Renal cortex interstitium (tissue), 11 donors: ENCODE measurements at regions not wholly inside any gene's neighbourhood (a gene's known extent, or its start where the extent isn't known, plus 50 kb on each side); places are given as distances from the start of the nearest gene placed in this dataset.

Experiments used
- DNase-seq, 11 donors: peaks; one replicate each; pipeline ENCODE4 v3.0.0-alpha.2; 2013; ENCODE audit warnings: low read depth in 9 of 11, low spot score in 4 of 11; ENCODE audit errors: extremely low read depth in 1 of 11

DNA sequence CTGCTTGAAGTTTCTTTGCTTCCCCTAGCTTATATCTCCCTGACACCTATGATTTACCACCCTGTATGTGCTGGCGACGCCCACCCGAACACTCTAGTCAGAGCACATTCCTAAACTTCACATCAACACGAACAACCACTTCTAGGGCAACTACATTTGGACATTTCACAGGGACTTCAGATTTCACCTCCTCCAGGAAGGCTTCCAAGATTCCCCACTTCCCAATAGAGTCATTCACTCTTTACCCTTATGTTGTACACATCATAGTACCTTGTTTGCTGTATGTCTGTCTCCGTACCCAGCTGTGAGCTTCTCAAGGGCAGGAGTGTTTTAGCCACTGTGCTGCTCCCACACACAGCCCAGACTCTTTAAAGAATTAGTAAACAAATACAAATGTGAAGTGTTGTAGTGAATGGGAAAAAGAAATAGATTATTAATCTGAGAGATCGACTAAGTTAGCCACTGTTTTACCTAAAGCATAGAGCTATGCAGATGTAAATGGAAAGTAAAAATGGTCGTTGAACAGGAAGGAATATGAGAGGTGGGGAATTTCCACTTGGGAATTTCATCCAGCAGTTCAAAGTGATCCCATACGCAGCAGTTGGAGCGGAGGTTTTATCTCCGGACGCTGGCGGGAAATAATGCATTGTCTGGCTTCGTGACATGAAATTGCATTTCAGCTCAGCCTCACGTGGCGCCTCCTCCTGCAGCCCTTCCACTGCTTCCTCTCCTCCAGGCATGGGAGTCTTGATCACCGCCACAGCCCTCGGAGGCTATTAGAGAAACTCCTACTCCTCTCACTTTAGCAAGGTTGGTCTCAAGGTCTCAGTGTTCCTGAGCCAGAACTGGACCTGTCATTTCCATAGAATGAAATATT, 233.4 kb upstream of the COPS8 start:
- DNase-seq: no peak

DNA sequence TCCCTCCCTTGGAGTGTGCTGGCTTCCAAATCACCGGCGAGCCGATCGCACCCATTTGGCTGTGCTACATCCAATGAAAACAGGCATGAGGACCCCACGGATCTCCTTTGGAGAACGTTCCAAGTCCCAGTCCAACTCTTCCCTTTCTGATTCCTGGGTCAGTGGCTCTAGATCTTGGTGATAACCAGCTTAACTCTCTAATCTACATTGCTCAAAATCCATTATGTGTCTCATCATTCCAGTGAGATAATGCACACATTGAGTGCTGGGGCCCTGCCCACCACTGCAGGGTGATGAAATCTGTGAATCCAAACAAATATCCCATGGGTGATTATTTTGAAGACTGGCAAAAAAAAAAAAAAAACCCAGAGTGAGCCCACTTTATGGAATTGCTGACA, 232.7 kb upstream of the COPS8 start:
- no peak for DNase-seq

DNA sequence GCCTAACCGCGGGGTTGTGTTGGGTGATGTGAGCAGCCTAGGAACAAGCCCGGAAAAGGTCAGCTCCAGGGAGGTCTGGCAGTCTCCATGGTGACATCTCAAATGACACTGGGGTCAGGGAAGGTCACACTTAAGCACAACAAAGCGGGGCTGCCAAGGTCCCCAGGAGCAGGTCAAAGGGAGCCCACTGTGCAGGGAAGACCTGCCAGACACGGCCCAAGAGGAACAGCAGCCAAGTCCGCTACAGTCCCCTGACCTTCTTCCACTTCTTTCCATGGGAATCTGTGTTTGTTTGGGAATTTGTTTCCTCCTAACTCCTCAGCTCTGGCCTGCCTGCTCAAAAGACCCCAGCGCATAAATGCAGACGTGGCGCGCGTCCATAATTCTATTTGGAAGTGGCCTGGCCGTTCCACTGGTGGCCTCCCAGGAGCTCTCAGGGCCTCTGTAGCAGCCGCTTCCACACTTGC, 232.1 kb upstream of the COPS8 start:
- no peak for DNase-seq

DNA sequence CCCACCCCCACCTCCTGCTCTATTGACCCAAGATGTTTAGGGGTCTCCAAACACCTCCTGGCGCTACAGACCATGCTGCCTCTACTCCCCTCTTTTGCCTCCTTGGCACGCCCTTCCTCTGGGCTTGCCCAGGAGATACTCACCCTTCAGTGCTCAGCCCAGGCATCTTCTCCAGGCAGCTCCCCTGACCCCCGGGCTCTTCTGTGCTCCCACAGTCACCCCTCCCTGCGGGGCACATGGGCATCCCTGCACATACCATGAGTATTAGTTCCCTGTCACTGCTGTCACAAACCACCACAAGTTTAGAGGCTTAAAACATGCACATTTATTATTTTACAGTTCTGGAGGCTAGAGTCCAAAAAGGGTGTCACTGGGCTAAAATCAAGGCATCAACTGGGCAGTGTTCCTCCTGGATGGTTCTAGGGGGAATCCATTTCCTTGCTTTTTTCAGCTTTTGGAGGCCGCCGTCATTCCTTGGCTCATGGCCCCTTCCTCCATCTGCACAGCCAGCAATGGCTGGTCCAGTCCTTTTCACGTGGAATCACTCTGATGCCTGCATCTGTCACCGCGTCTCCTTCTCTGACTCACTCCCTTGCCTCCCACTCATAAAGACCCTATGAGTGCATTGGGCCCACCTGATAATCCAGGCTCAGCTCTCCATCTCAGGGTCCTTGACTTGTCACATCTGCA, 230.4 kb upstream of the COPS8 start:
- DNase-seq: no peak

DNA sequence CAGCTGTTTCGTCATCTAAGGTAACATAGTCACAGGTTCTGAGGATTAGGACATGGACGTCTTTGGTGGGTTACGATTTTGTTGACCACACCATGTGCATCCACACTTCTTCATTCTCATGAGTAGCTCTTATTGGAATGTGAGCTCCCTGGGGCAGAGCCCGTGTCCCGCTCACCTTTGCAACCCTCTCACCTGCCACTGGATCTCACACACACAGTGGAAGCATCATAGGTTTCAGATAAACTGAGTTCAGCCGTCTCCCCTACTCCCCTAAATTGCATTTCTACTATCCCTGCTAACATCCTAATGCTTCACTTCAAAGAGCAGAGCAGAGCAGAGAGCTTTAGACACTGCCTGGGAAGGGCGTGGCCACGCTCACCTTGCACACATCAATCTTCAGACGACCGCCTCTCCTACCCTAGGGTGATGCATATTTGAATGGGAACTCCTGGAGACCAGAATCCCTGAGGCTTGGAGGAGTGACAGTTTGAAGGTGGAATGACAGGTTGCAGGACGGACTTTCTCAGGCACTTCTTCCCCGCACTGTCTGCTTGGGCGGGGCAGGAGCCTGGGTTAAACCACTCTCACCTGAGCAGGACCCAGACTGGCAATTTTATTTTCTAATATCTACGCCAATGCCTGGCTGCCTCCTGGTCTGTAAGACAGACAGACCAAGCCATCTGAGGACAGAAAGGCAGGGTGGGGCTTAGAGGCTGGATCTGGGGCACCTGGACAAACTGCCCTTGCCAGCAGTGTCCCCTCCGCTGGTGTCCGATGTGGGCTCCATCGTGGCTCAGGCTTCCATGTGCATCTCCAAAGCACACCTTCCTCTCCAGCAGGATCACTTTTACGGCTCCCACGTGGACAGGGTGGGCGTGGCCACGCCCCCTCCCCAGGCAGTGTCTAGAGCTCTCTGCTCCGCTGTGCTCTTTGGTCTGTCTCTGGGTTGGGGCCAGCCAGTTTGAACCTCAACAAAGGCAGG, 229.5 kb upstream of the COPS8 start:
- no peak for DNase-seq

DNA sequence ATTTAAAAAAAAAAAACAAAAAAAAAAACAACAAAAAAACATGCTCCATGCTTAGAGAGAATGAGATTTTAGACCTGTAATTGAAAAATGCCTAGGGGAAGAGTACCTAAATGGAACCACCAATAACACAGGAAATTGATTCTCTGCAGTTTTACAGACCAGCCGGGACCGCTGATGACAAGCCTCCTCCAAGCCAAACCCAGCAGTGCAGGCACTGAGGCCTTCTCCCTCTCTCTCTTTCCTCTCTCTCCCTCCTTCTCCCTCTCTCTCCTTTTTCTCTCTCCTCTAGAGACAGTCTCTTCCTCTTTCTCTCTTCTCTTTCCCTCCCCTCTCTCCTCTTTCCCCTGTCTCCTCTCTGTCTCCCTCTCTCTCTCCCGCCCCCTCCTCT, 228.8 kb upstream of the COPS8 start:
- DNase-seq: no peak

DNA sequence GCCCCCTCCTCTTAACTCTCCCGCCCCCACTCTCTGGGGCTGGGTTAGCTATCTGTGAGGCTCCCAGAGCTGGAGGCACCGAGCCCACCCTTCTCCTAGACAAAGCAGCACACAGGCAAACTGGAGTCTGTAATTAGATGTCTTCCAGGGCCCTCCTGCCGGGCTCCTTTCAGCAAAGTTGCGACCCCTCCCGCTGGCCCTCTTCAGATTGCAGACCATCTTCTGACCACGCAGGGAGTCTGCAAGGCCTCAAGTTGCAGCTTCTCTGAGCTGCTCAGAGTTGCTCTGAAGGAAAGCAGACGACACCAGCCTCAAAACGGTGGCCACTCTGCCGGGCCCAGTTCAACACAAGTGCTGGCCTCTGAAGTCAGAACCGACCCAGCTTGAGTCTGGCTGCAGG, 228.4 kb upstream of the COPS8 start:
- no peak for DNase-seq

DNA sequence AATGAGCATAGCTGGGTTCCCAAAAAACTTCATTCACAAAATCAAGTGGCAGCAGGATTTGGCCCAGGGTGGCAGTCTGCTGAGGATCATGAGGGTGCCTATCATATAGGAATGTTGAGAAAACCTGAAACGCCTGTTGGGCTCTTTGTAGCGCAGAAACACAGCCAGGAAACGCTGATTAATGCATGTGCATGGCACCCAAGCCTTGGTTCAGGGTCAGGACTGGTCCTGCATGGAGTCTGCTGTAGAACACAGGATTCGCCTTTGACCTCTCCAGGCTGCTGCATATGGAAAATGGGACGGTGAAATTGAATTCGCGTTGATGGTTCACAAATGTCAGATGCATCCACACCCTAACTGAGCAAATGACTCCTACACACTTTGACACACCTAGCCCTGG, 227.9 kb upstream of the COPS8 start:
- no peak for DNase-seq

DNA sequence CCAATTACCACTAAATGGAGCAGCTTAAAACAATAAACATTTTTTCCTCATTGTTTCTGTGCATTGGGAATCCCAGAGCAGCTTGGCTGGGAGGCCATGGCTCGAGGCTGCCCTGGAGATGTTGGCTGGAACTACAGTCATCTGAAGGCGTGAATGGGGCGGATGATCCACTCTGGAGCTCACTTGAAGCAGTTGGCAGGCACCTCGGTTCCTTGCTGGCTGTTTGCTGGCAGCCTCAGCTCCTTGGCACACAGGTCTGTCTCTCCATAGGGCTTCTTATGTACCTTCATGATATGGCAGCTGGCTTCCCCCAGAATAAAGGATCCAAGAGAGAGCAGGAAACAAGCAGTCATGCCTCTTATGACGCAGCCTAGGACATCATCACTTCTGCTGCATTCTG, 227.0 kb upstream of the COPS8 start:
- DNase-seq: no peak

DNA sequence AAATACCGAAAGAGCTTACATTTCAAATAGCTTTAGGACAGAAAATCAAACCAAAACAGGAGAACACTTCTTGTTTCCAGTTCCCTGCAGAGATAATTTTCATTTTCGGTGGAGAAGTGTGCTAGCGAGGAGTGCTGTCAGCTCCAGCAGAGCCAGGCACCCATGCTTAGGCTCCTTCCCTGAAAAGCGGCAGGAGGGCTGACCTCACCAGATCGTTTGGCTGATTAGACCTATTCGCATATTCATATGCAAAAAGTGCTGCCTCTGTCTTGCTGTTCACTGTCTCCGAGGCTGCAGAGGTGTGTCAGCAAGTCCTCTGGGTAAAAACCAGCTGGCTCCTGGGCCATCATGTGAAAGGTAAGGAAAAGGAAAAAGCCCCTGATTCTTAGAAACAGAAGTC, 225.8 kb upstream of the COPS8 start:
- DNase-seq: no peak

DNA sequence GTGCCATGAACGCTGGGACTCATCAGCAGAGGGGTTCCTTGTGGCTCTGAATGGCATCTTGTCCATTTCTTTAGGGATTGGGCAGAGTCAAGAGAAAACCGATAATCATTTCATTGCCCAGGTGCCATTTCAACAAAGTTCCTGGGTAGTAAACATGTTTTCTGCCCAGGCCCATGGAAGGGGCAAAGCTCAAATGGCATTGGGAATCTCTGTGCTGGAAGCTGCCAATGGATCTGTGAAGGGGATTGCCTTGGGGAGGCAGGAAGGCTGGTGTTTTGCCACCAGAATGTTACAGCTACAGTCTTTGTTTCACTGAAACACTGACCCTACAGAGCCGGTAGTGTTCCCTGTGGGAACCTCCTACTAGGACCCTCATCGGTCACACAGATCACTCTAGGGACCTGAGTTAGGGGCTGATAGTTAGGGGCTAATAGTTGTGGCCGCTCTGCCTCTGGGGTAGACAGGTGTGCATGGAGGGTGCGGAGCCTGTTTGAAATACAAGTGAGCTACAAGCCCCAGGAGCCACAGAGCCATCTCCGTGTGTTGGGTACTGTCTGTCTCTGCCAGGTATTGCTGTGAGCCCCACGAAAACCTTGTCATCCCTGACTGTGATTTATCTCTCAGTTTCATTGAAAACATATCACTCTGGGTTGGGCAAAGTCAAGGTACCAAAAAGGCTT, 224.4 kb upstream of the COPS8 start:
- DNase-seq: no peak

DNA sequence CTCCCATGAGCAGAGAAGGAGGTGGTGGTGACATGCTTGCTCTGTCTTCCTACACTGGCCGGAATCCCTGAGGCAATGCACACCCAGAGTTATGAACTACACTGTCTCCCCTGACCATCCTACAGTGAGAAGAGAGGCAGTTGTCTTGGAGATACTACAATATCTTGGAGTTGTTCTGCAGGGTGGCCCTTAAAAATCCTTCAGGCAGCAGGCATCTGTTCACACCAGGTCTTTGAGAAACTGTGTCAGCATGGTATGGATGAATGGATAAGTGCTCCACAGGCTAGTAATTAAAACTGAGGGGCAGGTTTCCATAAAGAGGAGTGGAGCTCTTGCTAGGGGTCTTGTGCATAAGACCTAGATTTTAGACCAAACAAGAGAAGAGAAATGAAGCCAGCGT, 223.7 kb upstream of the COPS8 start:
- DNase-seq: no peak

DNA sequence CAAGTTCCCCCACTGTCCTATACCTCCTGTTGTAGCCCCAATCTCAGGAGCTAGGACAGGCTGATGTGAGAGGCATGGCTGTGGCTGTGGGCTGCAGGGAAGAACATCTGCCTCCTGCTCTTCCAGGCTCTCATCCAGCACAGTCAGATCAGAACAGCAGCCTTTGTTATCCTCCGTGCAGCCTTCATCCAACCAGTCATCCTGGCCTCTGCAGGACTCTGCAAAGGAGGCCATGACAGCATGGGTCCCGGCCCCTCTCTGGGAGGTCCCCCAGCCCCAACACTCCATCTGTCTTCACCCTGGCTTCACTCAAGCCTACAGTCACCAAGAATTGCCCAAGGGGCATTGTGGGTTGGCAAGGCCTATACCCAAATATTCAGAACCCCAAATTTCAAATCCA, 223.2 kb upstream of the COPS8 start:
- no peak for DNase-seq

DNA sequence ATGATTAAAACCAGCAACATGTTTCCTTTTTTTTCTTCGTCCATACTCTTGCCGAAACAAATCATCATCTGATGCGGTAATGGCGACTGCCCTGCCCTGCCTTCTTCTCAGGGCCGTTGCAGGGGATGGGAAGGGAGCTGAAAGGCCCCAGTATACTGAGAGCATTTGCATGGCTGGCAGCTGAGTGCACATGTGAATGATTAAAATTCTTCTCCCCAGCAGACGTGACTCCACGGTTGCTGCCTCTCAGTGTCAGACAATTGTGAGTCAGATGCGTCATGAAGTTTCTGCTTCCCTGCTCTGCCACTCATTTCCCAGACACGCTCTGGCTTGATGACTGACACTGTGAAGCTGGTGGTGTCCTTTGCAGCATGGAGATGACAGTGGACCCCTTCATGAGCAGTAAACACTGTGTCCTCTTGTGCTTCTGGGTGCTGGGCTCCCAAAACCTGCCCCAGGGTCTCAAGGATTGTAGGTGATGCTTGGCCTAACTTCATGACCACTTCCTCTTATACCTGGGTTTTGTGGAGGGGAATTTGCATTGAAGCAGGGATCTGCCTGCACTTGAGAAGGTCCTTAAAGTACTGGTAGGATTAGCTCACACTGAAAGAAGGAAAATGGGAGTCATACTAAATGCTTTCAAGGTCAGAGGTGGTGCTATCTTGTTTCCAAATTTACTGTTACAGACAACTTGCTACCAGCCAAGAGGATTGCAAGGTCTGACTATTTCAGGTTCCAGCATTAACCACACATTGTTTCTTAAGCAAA, 222.5 kb upstream of the COPS8 start:
- no peak for DNase-seq

DNA sequence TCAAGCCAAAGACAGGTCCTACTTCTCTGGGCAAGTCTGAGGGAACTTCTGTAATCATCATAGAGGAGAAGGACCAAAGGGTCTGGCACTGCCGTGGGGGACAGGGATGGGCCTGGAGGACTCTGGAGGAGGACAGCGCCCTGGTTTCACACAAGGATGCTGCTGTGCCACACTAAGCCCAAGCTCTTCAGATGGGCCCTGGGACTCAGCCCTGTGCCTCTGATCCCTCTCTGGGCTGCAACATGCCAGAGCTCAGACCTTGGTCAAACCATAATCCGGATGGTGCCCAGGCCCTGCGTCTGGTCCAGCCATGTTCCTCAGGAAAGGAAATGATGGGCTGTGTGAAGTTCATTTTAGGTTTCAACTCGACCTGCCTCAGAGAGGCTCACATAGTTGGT, 222.0 kb upstream of the COPS8 start:
- DNase-seq: no peak

DNA sequence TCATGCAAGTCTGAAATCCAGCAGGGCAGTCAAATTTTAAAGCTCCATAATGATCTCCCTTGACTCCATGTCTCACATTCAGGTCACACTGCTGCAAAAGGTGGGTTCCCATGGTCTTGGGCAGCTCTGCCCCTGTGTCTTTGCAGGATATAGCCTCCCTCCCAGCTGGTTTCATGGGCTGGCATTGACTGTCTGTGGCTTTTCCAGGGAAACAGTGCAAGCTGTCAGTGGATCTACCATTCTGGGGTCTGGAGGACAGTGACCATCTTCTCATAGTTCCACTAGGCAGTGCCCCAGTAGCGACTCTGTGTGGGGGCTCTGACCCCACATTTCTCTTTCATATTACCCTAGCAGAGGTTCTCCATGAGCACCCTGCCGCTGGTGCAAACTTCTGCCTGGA, 220.6 kb upstream of the COPS8 start:
- DNase-seq: no peak

DNA sequence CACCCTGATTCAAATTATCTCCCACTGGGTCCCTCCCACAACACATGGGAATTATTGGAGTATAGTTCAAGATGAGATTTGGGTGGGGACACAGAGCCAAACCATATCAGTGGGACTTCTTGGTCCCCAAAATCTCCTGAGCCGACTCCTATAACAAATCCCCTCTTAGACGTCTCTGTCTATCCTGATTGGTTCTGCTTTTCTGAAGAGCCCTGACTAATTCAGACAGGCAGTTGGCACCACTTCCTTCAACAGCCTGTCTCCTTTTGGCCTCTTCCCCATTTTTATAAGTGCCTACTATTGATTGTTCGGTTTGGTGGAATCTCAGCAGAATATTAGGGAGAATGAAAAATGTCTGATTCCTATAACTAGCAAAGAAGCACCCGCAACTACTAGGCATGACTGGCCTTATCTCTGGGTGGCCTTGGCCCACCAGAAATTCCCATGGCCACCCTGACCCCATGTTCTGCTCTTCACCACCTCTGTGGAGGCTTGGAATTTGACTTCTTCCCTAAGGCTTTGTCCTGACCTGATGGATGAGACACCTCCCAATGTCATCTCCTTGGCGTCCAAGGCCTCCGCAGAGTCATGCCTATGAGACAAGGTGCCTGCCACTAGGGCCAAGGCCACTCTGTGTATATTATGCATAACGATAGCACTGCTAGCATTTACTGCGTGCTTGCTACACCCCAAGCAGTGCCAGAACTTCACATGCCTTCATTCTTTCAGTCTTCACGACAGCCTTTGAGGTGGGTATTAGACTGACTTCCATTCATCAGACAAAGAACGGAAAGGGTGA, 218.9 kb upstream of the COPS8 start:
- DNase-seq: no peak
